HL-60 (cell line): ENCODE measurements at regions not wholly inside any gene's neighbourhood (a gene's known extent, or its start where the extent isn't known, plus 50 kb on each side); places are given as distances from the start of the nearest gene placed in this dataset.

Source experiments
- POLR2AphosphoS5 ChIP-seq: IDR thresholded peaks from 2 replicates; pipeline ENCODE4 v1.6.1; 2012; ENCODE audit warnings: low read depth
- TF ChIP-seq, protein P1 (sequence below): IDR thresholded peaks from one replicate; pipeline ENCODE4 v1.5.1; 2011; ENCODE audit warnings: low read length, control low read depth, inconsistent platforms; ENCODE audit not compliant: insufficient read depth

DNA sequence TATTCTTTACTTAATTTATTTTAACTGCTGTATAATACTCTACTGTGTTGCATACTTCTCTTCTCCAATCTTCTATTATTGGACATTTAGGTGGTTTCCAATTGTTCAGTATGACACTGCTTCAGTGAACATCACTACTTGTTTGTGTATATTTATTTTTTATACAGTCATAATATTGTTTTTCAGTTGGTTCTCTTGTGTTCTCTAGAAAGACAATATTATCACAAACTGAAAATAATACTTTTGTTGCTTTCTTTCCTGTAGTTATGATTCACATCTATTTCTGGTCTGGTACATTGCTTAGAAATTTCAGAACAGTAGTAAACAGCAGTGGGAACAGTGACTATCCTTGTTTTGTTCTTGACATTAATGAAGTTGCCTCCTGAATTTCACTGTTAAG is 62.8 kb upstream of the GTSF1L start:
- TF ChIP-seq, protein P1, sequence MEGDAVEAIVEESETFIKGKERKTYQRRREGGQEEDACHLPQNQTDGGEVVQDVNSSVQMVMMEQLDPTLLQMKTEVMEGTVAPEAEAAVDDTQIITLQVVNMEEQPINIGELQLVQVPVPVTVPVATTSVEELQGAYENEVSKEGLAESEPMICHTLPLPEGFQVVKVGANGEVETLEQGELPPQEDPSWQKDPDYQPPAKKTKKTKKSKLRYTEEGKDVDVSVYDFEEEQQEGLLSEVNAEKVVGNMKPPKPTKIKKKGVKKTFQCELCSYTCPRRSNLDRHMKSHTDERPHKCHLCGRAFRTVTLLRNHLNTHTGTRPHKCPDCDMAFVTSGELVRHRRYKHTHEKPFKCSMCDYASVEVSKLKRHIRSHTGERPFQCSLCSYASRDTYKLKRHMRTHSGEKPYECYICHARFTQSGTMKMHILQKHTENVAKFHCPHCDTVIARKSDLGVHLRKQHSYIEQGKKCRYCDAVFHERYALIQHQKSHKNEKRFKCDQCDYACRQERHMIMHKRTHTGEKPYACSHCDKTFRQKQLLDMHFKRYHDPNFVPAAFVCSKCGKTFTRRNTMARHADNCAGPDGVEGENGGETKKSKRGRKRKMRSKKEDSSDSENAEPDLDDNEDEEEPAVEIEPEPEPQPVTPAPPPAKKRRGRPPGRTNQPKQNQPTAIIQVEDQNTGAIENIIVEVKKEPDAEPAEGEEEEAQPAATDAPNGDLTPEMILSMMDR = no peak
- no peak for TF ChIP-seq POLR2AphosphoS5
